HG02938 (cell line): ENCODE measurements at regions not wholly inside any gene's neighbourhood (a gene's known extent, or its start where the extent isn't known, plus 50 kb on each side); places are given as distances from the start of the nearest gene placed in this dataset.
A peak's percentile ranks its signal among the peaks of the same experiment; 100 is the strongest.
"Not testable (repeated sequence)": the region's sequence is repeated elsewhere in the genome, so short reads cannot be mapped to it uniquely, and the experiment has no call there.

Experiments used
- ATAC-seq: cut with Tn5 transposase; IDR thresholded peaks from one replicate; pipeline ENCODE4 v1.9.1; 2021; ENCODE audit warnings: mild to moderate bottlenecking, moderate library complexity; ENCODE audit not compliant: unreplicated experiment

GRCh38 chr4:117135634-117136354 lies 50.4 kb upstream of the TRAM1L1 start:
- no peak for ATAC-seq

DNA sequence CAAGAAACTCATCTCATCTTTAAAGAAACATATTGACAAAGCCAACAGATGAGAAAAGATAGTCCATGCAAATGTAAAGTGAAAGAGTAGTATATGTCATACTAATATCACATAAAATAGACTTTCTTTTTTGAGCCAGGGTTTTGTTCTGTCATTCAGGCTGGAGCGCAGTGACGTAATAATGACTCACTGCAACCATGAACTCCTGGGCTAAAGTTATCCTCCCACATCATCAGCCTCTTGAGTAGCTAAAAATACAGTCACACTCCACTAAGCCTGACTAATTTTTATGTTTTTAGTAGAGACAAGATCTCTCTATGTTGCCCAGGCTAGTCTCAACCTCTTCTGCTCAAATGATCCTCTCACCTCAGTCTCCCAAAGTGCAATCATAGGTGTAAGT lies 51.8 kb upstream of the TRAM1L1 start:
- ATAC-seq = no peak

DNA sequence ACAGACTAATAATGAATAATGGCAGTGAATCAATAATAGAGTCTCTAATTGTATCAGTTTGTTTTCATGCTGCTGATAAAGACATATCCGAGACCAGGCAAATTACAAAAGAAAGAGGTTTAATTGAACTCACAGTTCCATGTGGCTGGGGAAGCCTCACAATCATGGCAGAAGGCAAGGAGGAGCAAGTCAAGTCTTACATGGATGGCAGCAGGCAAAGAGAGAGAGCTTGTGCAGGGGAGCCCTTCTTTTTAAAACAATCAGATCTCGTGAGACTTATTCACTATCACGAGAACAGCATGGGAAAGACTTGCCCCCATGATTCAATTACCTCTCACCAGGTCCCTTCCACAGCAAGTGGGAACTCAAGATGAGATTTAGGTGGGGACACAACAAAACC lies 53.4 kb upstream of the TRAM1L1 start:
- ATAC-seq = not testable (repeated sequence)

- ATAC-seq = no peak
Observed at GRCh38 chr4:117154251-117154650, 68.9 kb upstream of the TRAM1L1 start.

GRCh38 chr4:117156806-117157205 lies 71.4 kb upstream of the TRAM1L1 start:
- ATAC-seq = no peak

DNA sequence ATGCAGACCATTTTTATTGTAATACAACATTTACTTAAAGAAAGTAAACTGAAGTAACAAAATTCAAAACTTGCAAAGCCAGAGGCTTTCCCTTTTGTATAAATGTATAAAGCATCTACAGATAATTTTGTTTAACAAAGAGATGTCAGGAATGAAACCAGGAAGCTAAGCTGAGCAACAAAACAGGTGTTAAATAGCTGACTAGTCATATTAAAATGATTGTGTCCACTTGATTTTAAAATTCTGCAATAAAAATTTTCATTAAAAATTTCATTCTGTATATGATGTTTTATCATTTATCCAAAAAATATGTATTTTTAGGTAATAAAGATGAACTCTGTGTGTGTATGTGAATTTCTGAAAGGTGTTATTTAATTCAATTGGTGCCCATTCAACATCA lies 72.0 kb upstream of the TRAM1L1 start:
- ATAC-seq = no peak

DNA sequence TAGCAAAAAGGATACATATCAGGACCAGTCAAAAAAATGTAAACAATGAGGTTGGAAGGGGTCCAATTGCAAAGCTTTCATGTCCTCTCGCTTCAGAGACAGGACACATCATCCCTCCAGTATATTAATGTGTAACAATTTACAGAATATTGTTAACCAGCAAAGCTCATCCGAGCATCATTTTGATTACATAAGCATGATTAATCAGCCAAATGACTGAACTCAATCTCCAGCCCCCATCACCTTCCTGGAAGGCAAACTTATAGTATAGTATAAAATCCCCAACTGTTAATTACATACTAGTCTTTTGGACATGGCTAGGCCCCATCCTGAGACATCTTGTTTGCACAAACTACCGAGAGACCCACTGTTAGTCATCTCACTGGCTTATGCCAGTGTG lies 77.6 kb upstream of the TRAM1L1 start:
- no peak for ATAC-seq

- ATAC-seq = no peak
Observed at GRCh38 chr4:117164338-117164737, 79.0 kb upstream of the TRAM1L1 start.

DNA sequence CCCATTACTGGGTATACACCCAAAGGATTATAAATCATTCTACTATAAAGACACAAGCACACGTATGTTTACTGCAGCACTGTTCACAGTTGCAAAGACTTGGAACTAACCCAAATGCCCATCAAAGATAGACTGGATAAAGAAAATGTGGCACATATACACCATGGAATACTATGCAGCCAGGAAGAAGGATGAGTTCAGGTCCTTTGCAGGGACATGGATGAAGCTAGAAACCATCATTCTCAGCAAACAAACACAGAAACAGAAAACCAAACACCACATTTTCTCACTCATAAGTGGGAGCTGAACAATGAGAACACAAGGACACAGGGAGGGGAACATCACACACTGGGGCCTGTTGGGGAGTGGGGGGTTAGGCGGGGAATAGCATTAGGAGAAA lies 90.0 kb upstream of the TRAM1L1 start:
- not testable (repeated sequence) for ATAC-seq

- ATAC-seq = no peak
Observed at GRCh38 chr4:117203231-117203630, 117.9 kb upstream of the TRAM1L1 start.

GRCh38 chr4:117210551-117210950 lies 125.2 kb upstream of the TRAM1L1 start:
- no peak for ATAC-seq

DNA sequence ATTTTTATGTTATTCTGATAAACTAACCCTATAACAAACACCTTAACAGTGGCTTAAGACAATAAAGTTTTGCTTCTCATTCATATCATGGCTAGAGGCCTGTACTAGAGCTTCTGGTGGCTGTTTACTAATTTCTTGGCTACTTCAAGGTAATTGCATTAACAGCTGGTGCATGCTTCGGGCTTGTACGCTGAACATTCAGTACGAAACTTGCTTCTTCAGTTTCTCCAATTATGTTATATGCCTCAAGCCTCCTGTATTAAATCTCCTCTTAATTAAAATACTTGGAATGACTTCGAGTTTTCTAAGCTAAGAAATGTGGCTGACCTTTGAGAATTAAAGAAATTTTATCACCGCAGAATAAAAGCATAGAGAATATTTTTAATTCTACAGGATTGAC lies 138.9 kb upstream of the TRAM1L1 start:
- ATAC-seq = no peak

DNA sequence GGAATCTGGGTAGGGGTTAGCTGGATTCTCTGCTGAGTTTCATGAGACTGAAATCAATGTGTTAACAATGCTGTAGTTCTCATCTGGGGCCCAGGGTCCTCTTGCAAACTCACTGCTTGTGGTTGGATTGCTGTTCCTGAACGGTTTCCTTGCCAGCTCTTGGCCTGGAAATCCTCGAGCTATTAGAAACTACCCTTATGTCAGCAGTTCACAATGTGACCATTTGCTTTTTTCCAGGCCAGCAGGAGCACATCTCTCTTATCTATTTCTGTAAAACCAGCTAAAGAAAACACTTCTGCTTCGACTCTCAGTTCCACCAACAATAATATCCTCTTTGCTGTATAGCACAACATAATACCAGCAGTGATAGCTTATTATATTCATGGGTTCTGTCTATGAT lies 140.1 kb upstream of the TRAM1L1 start:
- ATAC-seq = no peak

GRCh38 chr4:117227925-117228324 lies 142.5 kb upstream of the TRAM1L1 start:
- ATAC-seq = no peak

- ATAC-seq = no peak
Observed at GRCh38 chr4:117239434-117239833, 154.1 kb upstream of the TRAM1L1 start.

DNA sequence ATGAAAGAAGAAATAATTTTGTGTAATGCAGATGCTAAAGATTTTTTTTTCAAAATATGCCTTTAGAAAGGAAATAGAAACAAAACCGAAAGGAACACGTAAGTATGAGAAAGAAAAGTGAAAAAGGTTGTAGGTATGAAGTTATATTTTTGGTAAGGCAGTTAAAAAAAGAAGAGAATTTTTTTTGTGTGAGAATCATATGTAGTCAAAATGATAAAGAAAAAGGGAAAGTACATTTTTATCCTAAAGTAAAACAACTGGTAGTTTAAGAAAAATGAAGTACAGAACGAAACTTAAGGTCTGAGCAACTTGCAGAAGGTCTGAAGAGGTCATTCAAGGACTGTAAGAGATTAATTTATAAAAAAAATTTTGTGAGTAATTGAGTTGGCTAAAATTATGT lies 164.0 kb upstream of the TRAM1L1 start:
- ATAC-seq = peak; percentile 97

- ATAC-seq = no peak
Observed at GRCh38 chr4:117264072-117264471, 178.7 kb upstream of the TRAM1L1 start.

DNA sequence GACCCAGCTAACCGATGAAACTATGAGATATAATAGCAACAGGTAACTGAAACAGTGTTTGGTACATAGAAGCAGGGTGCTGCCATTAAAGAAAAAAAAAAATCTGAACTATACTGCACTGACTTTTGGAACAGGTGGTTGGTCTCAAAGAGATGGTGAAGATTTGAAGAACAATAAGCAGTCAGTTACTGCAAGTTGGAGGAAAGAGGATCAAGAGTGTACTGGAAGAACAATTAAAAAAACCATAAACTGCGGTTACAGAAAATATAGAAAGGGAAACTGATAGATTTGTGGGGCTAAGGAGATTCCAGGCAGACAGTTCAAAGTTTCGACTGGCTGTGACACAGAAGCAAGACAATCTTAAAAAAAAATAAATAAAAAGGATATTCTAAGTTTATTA lies 181.9 kb upstream of the TRAM1L1 start:
- ATAC-seq = no peak

GRCh38 chr4:117284736-117285135 lies 199.4 kb upstream of the TRAM1L1 start:
- ATAC-seq = no peak

DNA sequence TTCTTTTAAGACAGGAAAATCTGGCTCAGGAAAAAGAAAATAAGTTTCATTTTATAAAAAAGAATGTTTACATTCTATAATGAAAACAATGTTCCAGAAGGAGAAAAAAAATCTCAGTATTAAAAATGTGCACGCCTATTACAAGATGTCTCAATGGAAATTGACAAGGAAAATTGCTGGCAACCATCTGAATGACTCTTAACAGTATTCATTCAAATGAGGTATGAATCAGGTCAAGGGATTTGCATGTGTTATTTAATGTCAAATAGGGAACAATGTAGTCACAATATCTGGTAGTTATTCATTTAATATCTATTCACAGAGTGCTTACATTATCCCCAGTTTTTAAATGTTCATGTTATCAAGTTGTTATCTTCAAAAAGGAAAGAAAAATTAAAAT lies 208.4 kb upstream of the TRAM1L1 start:
- no peak for ATAC-seq

- no peak for ATAC-seq
Observed at GRCh38 chr4:117302226-117302625, 216.8 kb upstream of the TRAM1L1 start.

DNA sequence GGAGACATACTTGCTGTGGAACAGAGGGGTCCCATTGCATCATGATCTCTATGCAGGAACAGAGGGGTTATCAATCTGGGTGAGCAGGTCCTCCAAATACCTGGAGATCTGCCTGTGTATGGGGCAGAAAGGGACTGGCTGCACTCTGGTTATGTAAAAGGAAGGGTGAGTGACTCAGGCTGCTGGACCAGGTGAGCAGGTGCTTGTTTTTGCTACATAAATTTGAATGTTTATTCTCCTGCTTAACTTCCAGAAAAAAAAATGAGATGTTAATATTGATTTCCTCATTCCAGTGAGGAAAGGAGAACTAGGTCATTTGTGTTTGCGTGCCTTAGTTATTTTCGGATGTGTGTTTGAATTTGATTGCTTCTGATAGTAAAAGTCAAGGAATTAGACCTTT lies 225.8 kb upstream of the TRAM1L1 start:
- no peak for ATAC-seq

GRCh38 chr4:117311989-117312388 lies 226.6 kb upstream of the TRAM1L1 start:
- no peak for ATAC-seq
